Stimulated activated CD4-positive, alpha-beta T cell treated with anti-CD3 and anti-CD28 coated beads, Interleukin-2, amount 100 ng/mL, for 48 hours (primary cell): ENCODE measurements at regions not wholly inside any gene's neighbourhood (a gene's known extent, or its start where the extent isn't known, plus 50 kb on each side); places are given as distances from the start of the nearest gene placed in this dataset.
"Not testable (repeated sequence)": the region's sequence is repeated elsewhere in the genome, so short reads cannot be mapped to it uniquely, and the experiment has no call there.

ENCODE experiments used
- DNase-seq, 2 donors: peaks; one replicate each; pipeline ENCODE4 v3.0.0-alpha.2; 2020

GRCh38 chrX:138849521-138849920, 138.0 kb upstream of the FGF13 start:
- DNase-seq, result no peak

- no peak for DNase-seq
These were observed 136.4 kb upstream of the FGF13 start for GRCh38 chrX:138847930-138848329.

- DNase-seq, result no peak
These were observed 134.3 kb upstream of the FGF13 start for GRCh38 chrX:138845786-138846185.

- DNase-seq, result not testable (repeated sequence)
These were observed 95.9 kb upstream of the FGF13 start for GRCh38 chrX:138807400-138807799.

- no peak for DNase-seq
These were observed 82.7 kb upstream of the FGF13 start for GRCh38 chrX:138794246-138794645.

- DNase-seq, result no peak
These were observed 80.0 kb upstream of the FGF13 start for GRCh38 chrX:138791551-138791950.

GRCh38 chrX:138788771-138789170, 77.3 kb upstream of the FGF13 start:
- DNase-seq, result no peak

- not testable (repeated sequence) for DNase-seq
These were observed 67.0 kb upstream of the FGF13 start for GRCh38 chrX:138778576-138778909.

- DNase-seq, result not testable (repeated sequence)
These were observed 66.5 kb upstream of the FGF13 start for GRCh38 chrX:138777908-138778575.

- no peak for DNase-seq
These were observed 65.7 kb upstream of the FGF13 start for GRCh38 chrX:138777230-138777629.

- no peak for DNase-seq
These were observed 64.0 kb upstream of the FGF13 start for GRCh38 chrX:138775517-138775916.

- no peak for DNase-seq
These were observed 59.5 kb upstream of the FGF13 start for GRCh38 chrX:138771047-138771446.

- DNase-seq, result no peak
These were observed 58.4 kb upstream of the FGF13 start for GRCh38 chrX:138769918-138770317.

GRCh38 chrX:138765051-138765450, 53.5 kb upstream of the FGF13 start:
- DNase-seq, result no peak

GRCh38 chrX:138763761-138764160, 52.2 kb upstream of the FGF13 start:
- no peak for DNase-seq

GRCh38 chrX:138761380-138761779, 49.9 kb upstream of the FGF13 start:
- DNase-seq, result no peak
